Activated CD4-positive, alpha-beta T cell treated with anti-CD3 and anti-CD28 coated beads, Interleukin-2, amount 50 U/mL, for 4 hours (primary cell): ENCODE measurements at regions not wholly inside any gene's neighbourhood (a gene's known extent, or its start where the extent isn't known, plus 50 kb on each side); places are given as distances from the start of the nearest gene placed in this dataset.
A peak's percentile ranks its signal among the peaks of the same experiment; 100 is the strongest.

ENCODE experiments used
- DNase-seq, 2 experiments: peaks; one replicate each; pipeline ENCODE4 v3.0.0-alpha.2; 2020

GRCh38 chr15:38672814-38673670 is 108.4 kb upstream of the RASGRP1 start:
- DNase-seq: no peak

- DNase-seq: no peak
Observed at GRCh38 chr15:38674448-38674847, 109.8 kb upstream of the RASGRP1 start.

GRCh38 chr15:38678281-38678680 is 113.7 kb upstream of the RASGRP1 start:
- DNase-seq: no peak

DNA sequence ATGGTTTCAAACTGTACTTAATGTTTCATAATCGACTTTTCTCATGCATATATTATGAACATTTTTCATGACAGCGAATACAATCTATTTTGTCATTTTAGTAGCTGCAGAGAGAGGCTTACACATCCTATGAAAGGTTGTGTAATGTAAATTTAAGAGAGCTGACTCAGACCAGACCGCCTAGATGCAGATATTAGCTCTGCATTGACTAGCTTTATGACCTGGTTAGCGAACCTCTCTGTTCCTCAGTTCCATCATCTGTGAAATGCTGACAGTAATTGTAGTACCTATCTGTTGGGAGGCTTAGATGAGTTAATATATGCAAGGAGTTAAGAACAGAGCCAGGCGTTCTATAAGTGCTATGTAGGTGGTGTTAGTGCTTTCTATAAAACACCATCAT is 116.2 kb upstream of the RASGRP1 start:
- no peak for DNase-seq

- DNase-seq: no peak
Observed at GRCh38 chr15:38682363-38682762, 117.7 kb upstream of the RASGRP1 start.

DNA sequence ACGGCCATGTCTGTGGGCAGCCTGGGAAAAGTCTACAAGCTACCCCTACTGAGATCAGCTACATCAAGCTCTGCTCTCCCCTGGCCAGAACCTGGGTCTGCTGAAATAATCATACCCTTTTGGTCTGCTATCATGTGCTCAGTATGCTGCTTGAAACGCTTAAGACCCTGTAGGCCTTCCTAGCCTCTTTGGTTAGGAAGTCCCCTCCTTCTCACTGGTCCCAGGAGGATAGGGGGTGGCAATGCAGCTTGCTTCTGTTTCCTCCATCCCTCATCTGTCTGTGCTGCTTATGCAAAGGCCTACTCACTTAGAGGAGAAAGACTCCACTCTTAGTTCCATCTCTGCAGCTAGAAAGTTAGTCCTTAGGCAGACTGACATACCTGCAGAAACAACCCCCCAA is 118.2 kb upstream of the RASGRP1 start:
- no peak for DNase-seq

DNA sequence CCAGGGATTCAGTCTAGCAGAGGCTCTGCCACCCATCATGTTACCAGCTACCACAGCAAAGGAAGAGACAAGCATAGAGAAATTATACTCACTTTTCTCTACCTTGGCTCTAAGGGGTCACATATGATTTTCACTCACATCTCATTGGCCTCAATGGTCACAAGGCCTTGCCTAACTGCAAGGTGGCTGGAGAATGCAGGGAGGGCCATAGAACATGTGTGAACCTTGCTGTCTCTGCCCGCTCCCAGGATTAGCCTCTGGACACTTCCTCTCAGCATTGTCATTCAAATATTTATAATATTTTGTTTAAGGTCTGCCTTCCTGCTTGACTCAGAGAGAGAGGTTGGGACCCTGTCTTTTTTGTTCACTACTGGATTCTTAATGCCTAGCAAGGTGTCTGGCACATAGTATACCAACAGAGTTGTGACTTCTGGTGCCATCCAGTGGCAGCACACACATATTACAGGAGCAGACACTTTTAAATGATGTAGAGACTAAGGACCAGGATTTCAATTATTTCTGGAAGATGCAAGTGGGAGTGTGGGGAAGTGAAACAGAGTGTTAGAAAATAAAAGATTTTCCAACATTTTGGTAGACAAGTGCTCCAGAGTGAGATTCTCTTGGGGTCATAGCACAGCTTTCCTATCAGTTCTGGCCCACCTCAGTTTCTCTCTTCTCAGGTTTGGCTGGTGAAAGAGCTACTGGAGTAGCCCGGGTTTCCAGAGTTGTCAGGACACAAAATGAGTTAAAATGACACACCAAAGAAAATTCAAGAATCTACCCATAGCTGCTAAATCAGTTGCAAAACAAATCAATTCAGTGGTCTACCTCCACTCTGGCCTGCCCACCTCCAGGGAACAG is 119.0 kb upstream of the RASGRP1 start:
- DNase-seq: peak; percentile 71 to 73

GRCh38 chr15:38684440-38685010 is 119.9 kb upstream of the RASGRP1 start:
- DNase-seq: no peak

- no peak for DNase-seq
Observed at GRCh38 chr15:38685686-38686339, 121.2 kb upstream of the RASGRP1 start.

DNA sequence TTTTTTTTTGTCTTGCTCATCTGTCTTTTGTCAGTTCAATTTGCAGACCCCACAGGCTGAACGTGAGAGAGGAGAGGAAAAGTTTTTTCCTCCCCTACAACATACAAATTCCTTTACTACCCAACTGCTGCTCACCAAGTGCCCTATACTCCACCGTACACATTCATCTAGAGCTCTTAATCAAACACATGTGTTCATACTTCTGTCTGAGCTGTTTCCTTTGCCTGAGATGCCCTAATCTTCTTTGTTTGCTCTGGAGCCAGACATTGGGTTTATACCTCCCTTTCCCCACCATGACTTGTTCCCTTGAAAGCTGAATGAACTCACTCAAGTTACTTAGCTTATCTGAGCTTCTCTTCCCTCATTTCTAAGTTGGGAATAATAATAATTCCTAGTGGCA is 122.7 kb upstream of the RASGRP1 start:
- no peak for DNase-seq

DNA sequence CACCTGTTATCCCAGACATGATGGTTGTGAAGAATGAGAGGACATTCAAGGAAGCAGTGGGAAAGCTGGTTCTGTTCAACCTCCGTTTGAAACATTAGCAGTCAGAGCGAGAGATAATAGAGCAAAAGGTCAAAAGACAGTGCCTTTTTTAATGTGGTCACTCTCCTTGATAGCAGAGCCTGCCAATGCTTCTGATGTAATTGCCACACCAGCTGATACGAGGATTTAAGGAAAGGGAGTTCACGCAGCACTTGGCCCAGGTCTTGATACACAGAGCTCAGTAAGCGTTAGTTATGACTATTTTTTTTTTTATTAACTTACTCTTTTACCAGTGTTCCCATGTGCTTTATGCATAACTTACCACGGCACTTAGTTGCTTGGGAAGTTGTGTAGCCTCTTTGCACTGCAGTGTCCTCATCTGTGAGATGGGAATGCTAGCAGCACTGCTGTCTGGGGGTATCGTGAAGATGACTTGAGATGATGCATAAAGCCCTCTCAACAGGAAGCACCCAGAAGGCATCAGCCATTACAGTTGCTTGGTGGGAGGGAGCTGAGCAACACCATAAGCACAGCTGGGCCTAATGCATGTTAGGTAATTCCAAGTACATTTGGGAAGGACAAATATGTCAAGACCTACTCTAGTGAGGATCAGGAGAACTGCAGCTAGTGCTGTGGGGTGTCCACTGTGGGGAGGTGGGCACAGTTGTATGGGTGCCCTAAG is 123.3 kb upstream of the RASGRP1 start:
- no peak for DNase-seq

GRCh38 chr15:38688761-38689160 is 124.1 kb upstream of the RASGRP1 start:
- peak; percentile 45 to 56 for DNase-seq

DNA sequence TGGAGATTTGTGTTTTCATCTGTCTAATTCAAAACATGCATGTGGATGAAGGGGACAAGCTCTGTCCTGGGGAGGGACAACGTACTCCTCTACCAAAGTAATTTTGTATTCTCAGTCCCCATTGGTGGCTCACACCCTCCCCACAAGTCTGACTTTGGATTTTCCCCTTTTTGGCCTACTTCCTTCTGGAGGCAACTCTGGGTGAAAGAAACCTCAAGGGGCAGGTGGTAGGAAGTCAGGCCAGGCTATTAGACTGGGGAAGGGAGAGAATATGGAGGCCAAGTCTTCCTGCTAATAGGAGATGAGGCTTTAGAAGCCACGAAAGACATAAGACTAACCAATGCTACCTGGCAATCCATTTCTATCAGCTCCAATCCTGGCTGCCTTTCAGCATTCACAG is 124.9 kb upstream of the RASGRP1 start:
- DNase-seq: no peak

DNA sequence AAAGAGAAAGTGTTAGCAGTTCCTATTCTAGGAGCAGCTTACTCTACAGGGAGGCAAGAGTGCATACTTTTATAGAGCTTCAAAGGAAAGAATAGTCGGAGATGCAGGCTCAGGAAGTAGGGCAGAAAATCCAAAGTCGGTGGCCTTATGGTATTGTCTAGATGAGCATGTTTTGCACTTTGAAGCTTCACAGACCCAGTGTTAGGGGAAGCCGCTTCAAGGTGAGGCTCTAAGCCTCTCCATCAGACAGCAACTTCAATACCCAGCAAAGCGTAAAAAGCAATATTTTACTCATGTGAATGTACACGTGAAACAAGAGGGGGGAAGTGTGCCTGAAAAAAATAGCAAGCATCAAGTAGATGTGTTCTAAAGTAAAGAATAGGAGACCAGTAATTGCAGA is 125.6 kb upstream of the RASGRP1 start:
- DNase-seq: no peak

- DNase-seq: peak; percentile 78 to 81
Observed at GRCh38 chr15:38690719-38691332, 126.2 kb upstream of the RASGRP1 start.

GRCh38 chr15:38691377-38691776 is 126.8 kb upstream of the RASGRP1 start:
- DNase-seq: no peak

DNA sequence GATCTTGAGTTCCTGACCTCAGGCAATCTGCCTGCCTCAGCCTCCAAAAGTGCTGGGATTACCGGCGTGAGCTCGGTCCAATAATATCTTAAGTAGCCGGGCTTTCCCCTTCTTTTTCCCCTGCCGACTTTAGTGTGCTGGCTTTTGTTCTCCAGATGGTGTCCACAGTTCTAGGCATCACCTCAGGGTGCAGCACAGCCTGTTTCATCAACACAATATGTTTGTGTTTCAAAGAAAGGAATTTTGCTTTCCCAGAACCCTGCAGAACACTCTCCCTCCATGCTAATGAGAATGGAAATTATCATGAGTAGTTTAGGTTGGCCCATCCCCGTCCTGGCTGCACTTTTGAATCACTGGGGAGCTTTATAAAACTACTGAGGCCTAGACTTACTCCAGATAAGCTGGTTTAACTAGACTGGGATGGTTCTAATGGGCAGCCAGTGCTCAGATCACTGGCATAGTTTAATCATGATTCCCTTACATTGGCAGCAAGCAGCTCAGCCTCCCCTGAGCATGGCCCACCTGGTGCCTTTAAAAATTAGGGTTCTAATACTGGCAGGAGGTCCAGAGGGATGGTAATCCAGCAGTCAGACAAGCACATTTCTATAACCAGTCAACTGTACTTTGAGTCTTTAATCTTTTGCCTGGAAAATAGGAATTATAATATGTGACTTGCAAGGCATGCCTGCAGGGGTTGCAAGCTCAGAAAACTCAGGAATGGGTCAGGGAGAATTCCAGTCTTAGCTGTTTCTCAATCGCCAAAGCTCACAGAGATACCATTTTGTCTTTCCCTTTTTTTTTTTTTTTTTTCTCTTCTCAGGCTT is 127.6 kb upstream of the RASGRP1 start:
- no peak for DNase-seq

- DNase-seq: no peak
Observed at GRCh38 chr15:38692789-38693062, 128.1 kb upstream of the RASGRP1 start.

DNA sequence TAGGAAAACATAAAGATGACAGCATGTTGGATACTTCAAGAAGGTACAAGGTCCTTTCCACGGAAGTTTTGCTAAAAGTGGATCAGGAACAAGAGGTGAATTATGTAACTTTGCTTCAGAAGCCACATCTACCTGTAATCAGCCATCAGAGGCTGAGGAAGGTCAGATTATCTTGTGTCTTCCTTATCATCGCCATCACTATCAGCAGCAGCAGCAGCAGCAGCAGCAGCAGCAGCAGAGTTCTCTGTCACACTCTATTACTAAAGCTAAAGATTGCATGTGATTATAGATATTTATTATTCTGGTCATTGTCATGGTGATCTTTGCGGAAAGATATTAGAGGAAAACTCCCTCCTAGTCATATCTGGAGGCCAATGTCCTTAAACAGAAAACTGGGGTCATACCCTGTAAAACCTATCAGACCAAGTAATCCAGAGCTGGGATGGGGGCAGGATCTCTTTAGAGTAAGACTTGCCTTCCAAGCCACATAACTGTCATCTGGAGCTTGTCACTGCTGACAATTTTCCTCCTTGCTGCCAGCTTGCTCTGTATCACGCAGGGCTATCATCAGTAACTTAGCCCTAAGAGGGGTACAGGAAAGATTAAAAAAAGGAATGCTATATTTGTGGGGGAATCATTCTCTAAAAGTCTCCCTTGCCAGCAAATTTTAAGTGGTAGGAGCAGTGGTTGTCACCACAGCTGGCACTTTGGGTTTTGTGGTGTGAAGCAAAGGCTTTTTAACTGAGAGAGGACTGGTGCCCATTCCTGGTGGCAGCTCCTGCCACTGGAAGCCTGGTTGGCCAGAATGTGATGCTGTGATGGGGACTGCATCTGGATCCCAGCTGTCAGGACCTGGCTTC is 130.9 kb upstream of the RASGRP1 start:
- no peak for DNase-seq

DNA sequence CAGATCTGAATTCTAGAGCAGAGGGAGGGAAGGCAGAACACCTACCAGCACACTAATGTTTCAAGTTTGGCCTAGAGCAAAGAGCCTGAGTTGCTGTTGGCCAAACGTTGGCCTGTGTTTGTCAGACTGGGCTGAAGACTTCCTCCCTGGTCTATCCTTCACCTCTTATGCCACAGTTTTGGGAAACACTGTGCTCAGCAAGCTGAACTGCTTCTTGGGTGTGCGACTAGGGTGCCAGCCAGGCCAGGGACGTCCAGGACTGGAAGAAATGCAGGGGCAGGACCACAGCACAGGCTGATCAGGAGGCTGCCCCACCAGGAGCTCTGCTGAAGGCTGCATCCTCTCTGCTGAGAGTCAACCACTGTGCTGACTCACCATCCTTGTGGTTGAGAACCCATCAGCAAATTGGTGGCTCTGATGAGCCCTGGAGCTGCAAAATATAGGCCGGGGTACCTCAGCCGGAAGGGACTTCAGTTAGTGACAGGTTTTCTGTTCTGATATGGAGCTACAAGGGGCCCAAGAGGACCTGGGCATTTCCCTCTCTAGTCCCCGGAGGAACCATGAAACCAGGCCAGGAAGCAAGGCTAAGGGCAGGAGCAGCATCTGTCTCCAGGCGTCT is 131.6 kb upstream of the RASGRP1 start:
- peak; percentile 54 for DNase-seq
